Nephron (organoid): ENCODE measurements at regions not wholly inside any gene's neighbourhood (a gene's known extent, or its start where the extent isn't known, plus 50 kb on each side); places are given as distances from the start of the nearest gene placed in this dataset.

Source experiments
- H3K27ac Mint-ChIP-seq, 3 experiments: 2 replicates each; pipeline ENCODE4 v1.8.0; 2020; ENCODE audit warnings: mixed read lengths in 3 of 3, mild to moderate bottlenecking in 2 of 3, moderate library complexity in 1 of 3
- H3K27me3 Mint-ChIP-seq: 2 replicates; pipeline ENCODE4 v1.8.0; 2021; ENCODE audit warnings: low read depth, mild to moderate bottlenecking, moderate library complexity, mixed read lengths
- H3K36me3 Mint-ChIP-seq: 2 replicates; pipeline ENCODE4 v1.8.0; 2020; ENCODE audit warnings: low read depth, mixed read lengths
- H3K4me1 Mint-ChIP-seq: 2 replicates; pipeline ENCODE4 v1.8.0; 2020; ENCODE audit warnings: mixed read lengths
- H3K4me3 Mint-ChIP-seq, 3 experiments: 2 replicates each; pipeline ENCODE4 v1.8.0; 2020; ENCODE audit warnings: mild to moderate bottlenecking in 3 of 3, mixed read lengths in 3 of 3, moderate library complexity in 2 of 3
- H3K9me3 Mint-ChIP-seq: 2 replicates; pipeline ENCODE4 v1.8.0; 2020; ENCODE audit warnings: mixed read lengths
- CTCF ChIP-seq, 3 experiments: fragments of 200-600 bp; sonication (generic); IDR thresholded peaks; one replicate each; pipeline ENCODE4 v1.5.0; 2021; ENCODE audit warnings: antibody characterized with exemption in 3 of 3; ENCODE audit not compliant: unreplicated experiment in 3 of 3

- Mint-ChIP-seq H3K4me3 (no peak overlapping the region), H3K36me3 (no peaks in the 10 kb centered on the region), H3K4me1 (no peaks in the 10 kb centered on the region), H3K27me3 (peaks cover 11% of the 10 kb centered on the region), H3K27ac (no peak overlapping the region), H3K9me3 (peaks cover 9% of the 10 kb centered on the region)
- no peak for TF ChIP-seq CTCF (IDR thresholded peaks at IDR 0.05; ENCODE audit: unreplicated experiment in 3 of 3)
Measured at GRCh38 chr12:127300075-127300474, 966.9 kb upstream of the TMEM132C start.

GRCh38 chr12:127300753-127301152 is 966.2 kb upstream of the TMEM132C start:
- no peaks in the 10 kb centered on the region for H3K4me1 Mint-ChIP-seq
- H3K27me3 Mint-ChIP-seq = peaks cover 11% of the 10 kb centered on the region
- no peak overlapping the region for H3K4me3 Mint-ChIP-seq
- H3K27ac Mint-ChIP-seq = no peak overlapping the region
- no peaks in the 10 kb centered on the region for H3K36me3 Mint-ChIP-seq
- H3K9me3 Mint-ChIP-seq = peaks cover 9% of the 10 kb centered on the region
- no peak for TF ChIP-seq CTCF (IDR thresholded peaks at IDR 0.05; ENCODE audit: unreplicated experiment in 3 of 3)

- no peak overlapping the region for H3K4me3 Mint-ChIP-seq
- no peak overlapping the region for H3K27ac Mint-ChIP-seq
- TF ChIP-seq CTCF (IDR thresholded peaks at IDR 0.05; ENCODE audit: unreplicated experiment in 3 of 3) = no peak
- peaks cover 9% of the 10 kb centered on the region for H3K9me3 Mint-ChIP-seq
- H3K36me3 Mint-ChIP-seq = no peaks in the 10 kb centered on the region
- no peaks in the 10 kb centered on the region for H3K4me1 Mint-ChIP-seq
- peaks cover 17% of the 10 kb centered on the region for H3K27me3 Mint-ChIP-seq
Measured at GRCh38 chr12:127301876-127302275, 965.1 kb upstream of the TMEM132C start.

GRCh38 chr12:127304751-127305725 is 961.9 kb upstream of the TMEM132C start:
- Mint-ChIP-seq H3K4me1 (no peaks in the 10 kb centered on the region), H3K36me3 (no peaks in the 10 kb centered on the region), H3K9me3 (peaks cover 6% of the 10 kb centered on the region), H3K4me3 (no peak overlapping the region), H3K27ac (no peak overlapping the region), H3K27me3 (peaks cover 22% of the 10 kb centered on the region)
- no peak for TF ChIP-seq CTCF (IDR thresholded peaks at IDR 0.05; ENCODE audit: unreplicated experiment in 3 of 3)

GRCh38 chr12:127306604-127307215 is 960.3 kb upstream of the TMEM132C start:
- H3K9me3 Mint-ChIP-seq = no peaks in the 10 kb centered on the region
- peaks cover 18% of the 10 kb centered on the region for H3K27me3 Mint-ChIP-seq
- no peaks in the 10 kb centered on the region for H3K4me1 Mint-ChIP-seq
- H3K4me3 Mint-ChIP-seq = no peak overlapping the region
- H3K27ac Mint-ChIP-seq = no peak overlapping the region
- H3K36me3 Mint-ChIP-seq = no peaks in the 10 kb centered on the region
- no peak for TF ChIP-seq CTCF (IDR thresholded peaks at IDR 0.05; ENCODE audit: unreplicated experiment in 3 of 3)
